K562 (cell line): ENCODE measurements at regions not wholly inside any gene's neighbourhood (a gene's known extent, or its start where the extent isn't known, plus 50 kb on each side); places are given as distances from the start of the nearest gene placed in this dataset.

Source experiments
- ATAC-seq: fragments of 200-7000 bp; cut with Tn5 transposase; 3 replicates; pipeline ENCODE4 v1.9.1; 2020; ENCODE audit warnings: moderate library complexity
- BruUV-seq: library from RNA; stranded (reverse); fragments of 400-500 nt; replicated peaks from 2 replicates; lab custom pipeline; 2021; lab: Mats Ljungman, UMichigan
- CTCF ChIA-PET: fragments of 300-600 bp; formaldehyde crosslinking; extraction: SDS; loops from one replicate; lab custom pipeline; 2021; ENCODE audit warnings: low intra/inter-chr PET ratio; lab: Yijun Ruan, JAX
- POLR2A ChIA-PET: fragments of 300-600, 350-650 bp; sonication (Branson Sonifier 250); formaldehyde crosslinking; extraction: SDS; loops from one replicate; lab custom pipeline; 2021; ENCODE audit warnings: antibody characterized with exemption, inconsistent platforms; lab: Yijun Ruan, JAX
- DNase-seq, 4 experiments: peaks; one replicate each; pipeline versions ENCODE4 v3.0.0 to v3.0.0-alpha.2; 2011 to 2018; ENCODE audit warnings: low spot score in 3 of 4, mixed read lengths in 3 of 4; ENCODE audit errors: extremely low read depth in 1 of 4
- FAIRE-seq: peaks from 2 replicates; lab custom pipeline; 2011; peaks lifted over from hg19 to GRCh38; lab: Jason Lieb, UNC
- H2AFZ ChIP-seq: 2 replicates; pipeline ENCODE4 v1.6.0; 2011; ENCODE audit warnings: low read depth, low read length, control low read depth, inconsistent platforms
- H3K27ac ChIP-seq: fragments of 200-600 bp; 3 replicates; pipeline ENCODE4 v1.8.0; 2011; ENCODE audit warnings: low read depth, mild to moderate bottlenecking, control low read depth, inconsistent platforms, low read length, moderate library complexity, mixed read lengths; ENCODE audit errors: extremely low read depth
- H3K27me3 ChIP-seq, 2 experiments: fragments of 300-600 bp in 1 of 2; 2 replicates in 1 of 2; 3 replicates in 1 of 2; pipeline versions ENCODE4 v1.6.0 to v1.8.0; 2011; ENCODE audit warnings: inconsistent platforms in 2 of 2, low read length in 2 of 2, mild to moderate bottlenecking in 1 of 2, mixed read lengths in 1 of 2, moderate library complexity in 1 of 2; ENCODE audit not compliant: control insufficient read depth in 2 of 2, insufficient read depth in 2 of 2
- H3K36me3 ChIP-seq: fragments of 300-600 bp; 3 replicates; pipeline ENCODE4 v1.8.0; 2011; ENCODE audit warnings: mild to moderate bottlenecking, low read length, inconsistent platforms; ENCODE audit not compliant: control insufficient read depth, insufficient read depth
- H3K4me1 ChIP-seq, 2 experiments: fragments of 200-600 bp in 1 of 2; replicated peaks in 1 of 2; 2 replicates in 1 of 2; 3 replicates in 1 of 2; pipeline versions ENCODE4 v1.5.1 to v1.8.0; 2011; ENCODE audit warnings: inconsistent platforms in 2 of 2, low read length in 2 of 2, mild to moderate bottlenecking in 1 of 2, mixed read lengths in 1 of 2, moderate library complexity in 1 of 2; ENCODE audit not compliant: control insufficient read depth in 2 of 2, insufficient read depth in 2 of 2
- H3K4me2 ChIP-seq: 2 replicates; pipeline ENCODE4 v1.6.1; 2011; ENCODE audit warnings: low read length, control low read depth, inconsistent platforms, mixed read lengths; ENCODE audit not compliant: insufficient read depth
- H3K4me3 ChIP-seq: fragments of 200-600 bp; sonication (generic), shearing (Covaris generic); 2 replicates; pipeline ENCODE4 v1.5.1; 2016; ENCODE audit warnings: control low read depth, inconsistent platforms
- H3K79me2 ChIP-seq: fragments of 200-600 bp; 3 replicates; pipeline ENCODE4 v1.8.0; 2011; ENCODE audit warnings: low read length, inconsistent platforms; ENCODE audit not compliant: control insufficient read depth, insufficient read depth
- H3K9ac ChIP-seq, 2 experiments: 2 replicates each; pipeline versions ENCODE4 v1.6.0 to v1.6.1; 2011; ENCODE audit warnings: low read depth in 2 of 2, low read length in 2 of 2, control low read depth in 1 of 2, inconsistent platforms in 1 of 2, mild to moderate bottlenecking in 1 of 2, mixed read lengths in 1 of 2; ENCODE audit not compliant: insufficient read depth in 1 of 2
- H3K9me1 ChIP-seq: one replicate; pipeline ENCODE4 v1.6.0; 2011; ENCODE audit warnings: inconsistent platforms, mild to moderate bottlenecking, low read length, moderate library complexity; ENCODE audit not compliant: control insufficient read depth, insufficient read depth
- H3K9me3 ChIP-seq: replicated peaks from 2 replicates; pipeline ENCODE4 v1.5.1; 2011; ENCODE audit warnings: low read depth, low read length, inconsistent platforms; ENCODE audit not compliant: control insufficient read depth, insufficient read depth
- H4K20me1 ChIP-seq: replicated peaks from 2 replicates; pipeline ENCODE4 v1.6.1; 2011; ENCODE audit warnings: low read length, inconsistent platforms, mixed read lengths; ENCODE audit not compliant: control insufficient read depth, insufficient read depth
- C11orf30 ChIP-seq: fragments of 450-650 bp; IDR thresholded peaks from 2 replicates; pipeline ENCODE4 v1.6.1; 2016; ENCODE audit warnings: low read depth, mild to moderate bottlenecking
- CGGBP1 ChIP-seq: fragments of 250-450 bp; sonication (Bioruptor Pico); IDR thresholded peaks from 2 replicates; pipeline ENCODE4 v1.9.0; 2021; ENCODE audit warnings: mild to moderate bottlenecking
- NUFIP1 ChIP-seq: fragments of 450-650 bp; IDR thresholded peaks from 2 replicates; pipeline ENCODE4 v1.6.1; 2018; ENCODE audit not compliant: partially characterized antibody
- POLR2B ChIP-seq: fragments of 450-650 bp; IDR thresholded peaks from 2 replicates; pipeline ENCODE4 v1.6.1; 2018; ENCODE audit warnings: low read depth; ENCODE audit not compliant: partially characterized antibody
- ZNF436 ChIP-seq: fragments of 250-450, 450-650 bp; sonication (Bioruptor Pico); formaldehyde crosslinking; IDR thresholded peaks from 2 replicates; pipeline ENCODE4 v1.7.0; 2020; ENCODE audit warnings: mild to moderate bottlenecking
- ZNF511 ChIP-seq: sonication (generic); formaldehyde crosslinking; IDR thresholded peaks from 2 replicates; pipeline ENCODE4 v1.8.0; 2022; ENCODE audit warnings: mild to moderate bottlenecking, missing genetic modification reagents
- WGBS: fragments of 100-300 bp; shearing (Covaris generic); methylation state at CpG from one replicate; pipeline ENCODE4 v1.1.6; 2016; ENCODE audit warnings: low coverage, mixed read lengths; ENCODE audit not compliant: insufficient coverage; ENCODE audit errors: missing lambda C conversion rate; 5-methylcytosine and 5-hydroxymethylcytosine counted together
- in situ Hi-C: fragments of 300-500 bp; cut with MboI; formaldehyde crosslinking; loops from 4 replicates; pipeline ENCODE4 v1.15.0; 2018; ENCODE audit warnings: inconsistent platforms, mixed read lengths
- intact Hi-C: fragments of 100-400 bp; cut with micrococcal nuclease; formaldehyde crosslinking; loops from 2 replicates; pipeline ENCODE4 v1.14.2; 2022

- TF ChIP-seq ZNF436 (no peak), POLR2B (no peak)
Measured at GRCh38 chr2:88832311-88832991, 141.0 kb downstream of the RPIA start (continued).

- Histone ChIP-seq H2AFZ (no peak overlapping the region), H3K27ac (no peak overlapping the region), H3K36me3 (no peaks in the 10 kb centered on the region), H3K4me3 (no peak overlapping the region), H3K9me1 (no peaks in the 10 kb centered on the region), H3K9me3 (no peaks in the 10 kb centered on the region), H3K4me2 (no peak overlapping the region), H4K20me1 (no peaks in the 10 kb centered on the region), H3K27me3 (peaks cover 2 to 16% of the 10 kb centered on the region in 2 experiments; a peak in 3 of 5 replicates), H3K9ac (no peak overlapping the region), H3K4me1 (no peaks in the 10 kb centered on the region), H3K79me2 (no peaks in the 10 kb centered on the region)
- ChIA-PET CTCF (no interaction called here), POLR2A (no interaction called here)
- FAIRE-seq, result no peak
- no TSS peak for BruUV-seq
- intact Hi-C loops, result loop anchor here (5.0 kb wide), 3 partner anchors 39 to 91 kb away; no protein-coding TSS in a partner anchor
- in situ Hi-C loops, result no loop called here
- TF ChIP-seq NUFIP1 (no peak), CGGBP1 (CRISPR knock-in tag) (no peak), ZNF511 (CRISPR knock-in tag) (no peak), C11orf30 (0 out of 2 replicates have a peak, but pooled peaks have one; percentile 6)
- 0% methylated on average over 1 of the region's 1 CpG for WGBS
- no peak for DNase-seq
- no peak for ATAC-seq
Measured at GRCh38 chr2:88832992-88833389, 141.5 kb downstream of the RPIA start.
